IgD-negative memory B cell (primary cell): ENCODE measurements at regions not wholly inside any gene's neighbourhood (a gene's known extent, or its start where the extent isn't known, plus 50 kb on each side); places are given as distances from the start of the nearest gene placed in this dataset.

Experiments used
- H3K27ac Mint-ChIP-seq, 3 donors: one replicate each; pipeline ENCODE4 v1.8.0; 2020 to 2022; ENCODE audit warnings: mild to moderate bottlenecking in 3 of 3, mixed read lengths in 3 of 3, moderate library complexity in 1 of 3
- H3K27me3 Mint-ChIP-seq: one replicate; pipeline ENCODE4 v1.8.0; 2021; ENCODE audit warnings: mixed read lengths
- H3K36me3 Mint-ChIP-seq: one replicate; pipeline ENCODE4 v1.8.0; 2020; ENCODE audit warnings: mild to moderate bottlenecking, mixed read lengths
- H3K4me1 Mint-ChIP-seq, 3 donors: one replicate each; pipeline ENCODE4 v1.8.0; 2020 to 2022; ENCODE audit warnings: mixed read lengths in 3 of 3, mild to moderate bottlenecking in 1 of 3
- H3K4me3 Mint-ChIP-seq, 4 donors: one replicate each; pipeline ENCODE4 v1.8.0; 2020 to 2022; ENCODE audit warnings: mild to moderate bottlenecking in 4 of 4, mixed read lengths in 4 of 4, moderate library complexity in 3 of 4
- H3K9me3 Mint-ChIP-seq, 3 donors: one replicate each; pipeline ENCODE4 v1.8.0; 2020 to 2021; ENCODE audit warnings: mixed read lengths in 3 of 3, mild to moderate bottlenecking in 1 of 3

DNA sequence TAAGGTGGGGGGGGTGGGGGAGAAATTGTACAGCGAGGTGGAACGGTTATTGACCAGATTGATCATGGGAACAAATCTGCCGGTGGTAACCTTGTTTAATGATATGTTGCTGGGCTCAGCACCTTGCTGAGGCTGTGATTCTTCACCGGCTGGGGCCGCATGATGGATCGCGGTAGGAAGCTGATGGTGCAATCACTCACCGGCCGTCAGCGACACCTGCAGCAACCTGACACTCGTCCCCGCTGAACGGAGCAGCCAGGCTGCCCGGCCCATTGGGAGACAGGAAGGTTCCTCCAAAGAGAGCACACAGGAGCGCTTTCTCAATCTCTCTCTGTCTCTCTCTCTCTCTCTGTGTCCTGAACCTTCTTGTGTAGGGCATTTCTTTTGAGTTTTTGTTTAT is 128.5 kb upstream of the RRP15 start:
- no peak overlapping the region for H3K4me3 Mint-ChIP-seq
- H3K27ac Mint-ChIP-seq, result no peak overlapping the region
- H3K27me3 Mint-ChIP-seq, result peaks cover 19% of the 10 kb centered on the region
- peaks cover 0 to 2% (median 0%) of the 10 kb centered on the region in 3 donors for H3K4me1 Mint-ChIP-seq
- peaks cover 0 to 3% (median 0%) of the 10 kb centered on the region in 3 donors for H3K9me3 Mint-ChIP-seq
- no peaks in the 10 kb centered on the region for H3K36me3 Mint-ChIP-seq

DNA sequence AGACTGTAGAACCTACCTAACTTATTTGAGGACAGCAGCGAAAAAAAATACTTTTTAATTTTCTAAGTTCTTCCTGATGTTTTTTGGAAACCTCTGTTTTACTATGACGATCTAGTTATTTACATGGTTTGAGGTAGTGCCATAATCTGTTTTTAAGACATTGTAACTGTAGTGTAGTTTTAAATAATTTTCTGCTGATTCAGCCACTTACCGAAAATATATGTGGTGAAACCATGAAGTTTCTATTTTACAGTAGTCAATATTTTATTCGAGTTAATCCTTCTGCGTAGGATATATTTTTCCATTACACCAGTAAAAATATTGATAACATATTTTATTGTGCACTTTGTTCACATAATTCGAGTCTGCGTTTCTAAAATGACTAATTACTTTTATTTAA is 121.7 kb upstream of the RRP15 start:
- H3K27me3 Mint-ChIP-seq, result peaks cover 45% of the 10 kb centered on the region
- peak overlapping the region in 1 of 4 donors; percentile 60 for H3K4me3 Mint-ChIP-seq
- peaks cover 3 to 14% (median 7%) of the 10 kb centered on the region in 3 donors for H3K4me1 Mint-ChIP-seq
- H3K36me3 Mint-ChIP-seq, result no peaks in the 10 kb centered on the region
- H3K9me3 Mint-ChIP-seq, result peaks cover 0 to 6% (median under 1%) of the 10 kb centered on the region in 3 donors
- no peak overlapping the region for H3K27ac Mint-ChIP-seq

- Mint-ChIP-seq H3K27me3 (peaks cover 45% of the 10 kb centered on the region), H3K36me3 (no peaks in the 10 kb centered on the region), H3K4me3 (peak overlapping the region; percentile 60 to 91 (median 85)), H3K9me3 (peaks cover 0 to 6% (median 0%) of the 10 kb centered on the region in 3 donors), H3K4me1 (peaks cover 3 to 14% (median 7%) of the 10 kb centered on the region in 3 donors), H3K27ac (peak overlapping the region in 1 of 3 donors; percentile 56)
Observed at GRCh38 chr1:218164111-218164929, 120.8 kb upstream of the RRP15 start.

- H3K4me1 Mint-ChIP-seq, result peaks cover 3 to 14% (median 7%) of the 10 kb centered on the region in 3 donors
- no peak overlapping the region for H3K27ac Mint-ChIP-seq
- H3K36me3 Mint-ChIP-seq, result no peaks in the 10 kb centered on the region
- H3K4me3 Mint-ChIP-seq, result peak overlapping the region; percentile 64 to 92 (median 84)
- H3K9me3 Mint-ChIP-seq, result peaks cover 0 to 6% (median 0%) of the 10 kb centered on the region in 3 donors
- peaks cover 44% of the 10 kb centered on the region for H3K27me3 Mint-ChIP-seq
Observed at GRCh38 chr1:218164930-218165700, 120.0 kb upstream of the RRP15 start.

DNA sequence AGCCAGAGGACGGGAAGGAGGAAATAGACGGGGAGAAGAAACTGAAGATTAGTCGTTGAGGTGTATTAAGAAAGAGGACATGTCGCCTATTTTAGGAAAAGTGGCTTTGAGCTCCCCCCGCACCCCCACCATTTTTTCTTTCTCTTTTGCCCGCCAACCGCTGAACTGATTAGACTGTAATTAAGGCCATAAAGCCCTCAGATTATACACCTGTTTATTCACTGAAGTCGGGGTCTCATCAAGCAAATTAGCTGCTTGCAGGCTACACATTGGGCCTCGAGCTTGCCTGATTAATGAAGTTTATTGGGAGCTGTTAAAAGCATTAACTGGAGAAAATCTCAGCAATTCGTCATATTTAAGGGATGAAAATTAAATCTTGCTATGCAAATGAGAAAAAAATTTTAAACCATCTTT is 119.4 kb upstream of the RRP15 start:
- H3K27ac Mint-ChIP-seq, result no peak overlapping the region

DNA sequence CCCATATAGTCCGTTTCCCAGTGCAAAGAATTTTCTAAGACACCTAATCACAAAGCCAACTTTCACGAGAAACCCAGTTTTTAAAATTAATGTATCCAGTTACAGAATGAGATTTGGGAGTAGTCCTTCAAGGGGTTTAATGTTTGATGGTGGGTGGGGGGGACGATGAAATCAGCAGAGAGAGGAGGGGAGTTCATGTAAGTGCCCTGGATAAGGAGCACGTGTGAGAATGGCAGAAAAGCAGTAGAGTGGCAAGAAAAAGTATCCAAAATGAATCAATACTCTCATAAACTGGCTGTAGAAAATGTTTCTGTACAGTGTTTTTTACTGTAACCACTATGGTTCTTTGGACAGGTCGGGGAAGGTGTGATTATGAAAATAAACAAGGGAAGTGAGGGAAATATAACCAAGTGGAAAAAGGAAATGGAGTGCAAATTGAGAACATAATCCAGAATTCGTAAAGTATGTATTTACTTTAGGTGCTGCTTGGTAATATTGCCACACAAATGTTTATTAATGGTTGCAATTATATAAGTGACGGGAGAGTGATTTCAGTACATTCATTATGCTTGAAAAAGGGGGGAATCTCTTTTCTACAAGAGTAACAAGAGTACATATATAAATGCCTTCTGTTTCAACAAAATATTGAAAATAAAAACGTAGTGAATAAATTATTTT is 118.7 kb upstream of the RRP15 start:
- no peaks in the 10 kb centered on the region for H3K36me3 Mint-ChIP-seq
- H3K4me1 Mint-ChIP-seq, result peaks cover 3 to 14% (median 9%) of the 10 kb centered on the region in 3 donors
- no peak overlapping the region for H3K27ac Mint-ChIP-seq
- H3K9me3 Mint-ChIP-seq, result peaks cover 0 to 6% (median 0%) of the 10 kb centered on the region in 3 donors
- H3K27me3 Mint-ChIP-seq, result peaks cover 41% of the 10 kb centered on the region
- peak overlapping the region in 2 of 4 donors; percentile 80 to 88 for H3K4me3 Mint-ChIP-seq

More for the DNA sequence above, 119.4 kb upstream of the RRP15 start:
- Mint-ChIP-seq H3K36me3 (no peaks in the 10 kb centered on the region), H3K4me1 (peaks cover 3 to 14% (median 7%) of the 10 kb centered on the region in 3 donors), H3K4me3 (peak overlapping the region; percentile 64 to 92 (median 84)), H3K27me3 (peaks cover 44% of the 10 kb centered on the region), H3K9me3 (peaks cover 0 to 6% (median 0%) of the 10 kb centered on the region in 3 donors)

GRCh38 chr1:218171302-218171893 is 113.7 kb upstream of the RRP15 start:
- Mint-ChIP-seq H3K27me3 (peaks cover 8% of the 10 kb centered on the region), H3K4me3 (no peak overlapping the region), H3K9me3 (peaks cover 0 to 1% (median 0%) of the 10 kb centered on the region in 3 donors), H3K36me3 (no peaks in the 10 kb centered on the region), H3K27ac (no peak overlapping the region), H3K4me1 (peaks cover 0 to 2% (median 0%) of the 10 kb centered on the region in 3 donors)

DNA sequence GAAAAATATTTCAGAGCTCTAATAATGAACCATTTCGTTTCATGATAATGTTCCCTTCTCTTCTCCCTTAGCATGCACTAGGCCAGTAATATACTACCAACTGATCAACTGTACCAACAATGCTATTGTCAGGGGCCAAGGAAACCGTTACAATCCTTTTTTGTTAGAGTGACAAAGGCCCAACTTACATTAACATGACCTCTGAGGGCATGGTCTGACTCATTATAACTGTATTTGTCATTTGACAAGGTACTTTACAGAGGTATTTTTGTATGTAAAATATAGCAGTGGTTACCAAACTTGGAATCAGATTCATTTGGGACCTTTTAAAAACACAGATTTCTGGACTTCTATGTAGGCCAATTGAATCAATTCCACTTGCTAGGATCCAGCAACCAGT is 102.6 kb upstream of the RRP15 start:
- Mint-ChIP-seq H3K27ac (no peak overlapping the region), H3K9me3 (no peaks in the 10 kb centered on the region), H3K27me3 (no peaks in the 10 kb centered on the region), H3K36me3 (no peaks in the 10 kb centered on the region), H3K4me3 (no peak overlapping the region), H3K4me1 (peaks cover 0 to 2% (median 0%) of the 10 kb centered on the region in 3 donors)

- peaks cover 1 to 13% (median 2%) of the 10 kb centered on the region in 3 donors for H3K9me3 Mint-ChIP-seq
- no peak overlapping the region for H3K4me3 Mint-ChIP-seq
- no peak overlapping the region for H3K27ac Mint-ChIP-seq
- no peaks in the 10 kb centered on the region for H3K4me1 Mint-ChIP-seq
- H3K27me3 Mint-ChIP-seq, result peaks cover 3% of the 10 kb centered on the region
- no peaks in the 10 kb centered on the region for H3K36me3 Mint-ChIP-seq
Observed at GRCh38 chr1:218200979-218201378, 84.1 kb upstream of the RRP15 start.

GRCh38 chr1:218201601-218202000 is 83.5 kb upstream of the RRP15 start:
- Mint-ChIP-seq H3K4me3 (no peak overlapping the region), H3K27me3 (peaks cover 3% of the 10 kb centered on the region), H3K36me3 (no peaks in the 10 kb centered on the region), H3K4me1 (no peaks in the 10 kb centered on the region), H3K27ac (no peak overlapping the region), H3K9me3 (peaks cover 1 to 13% (median 2%) of the 10 kb centered on the region in 3 donors)

GRCh38 chr1:218205721-218206120 is 79.4 kb upstream of the RRP15 start:
- Mint-ChIP-seq H3K27ac (no peak overlapping the region), H3K27me3 (peaks cover 3% of the 10 kb centered on the region), H3K36me3 (no peaks in the 10 kb centered on the region), H3K9me3 (peaks cover 1 to 13% (median 2%) of the 10 kb centered on the region in 3 donors), H3K4me1 (no peaks in the 10 kb centered on the region), H3K4me3 (no peak overlapping the region)

DNA sequence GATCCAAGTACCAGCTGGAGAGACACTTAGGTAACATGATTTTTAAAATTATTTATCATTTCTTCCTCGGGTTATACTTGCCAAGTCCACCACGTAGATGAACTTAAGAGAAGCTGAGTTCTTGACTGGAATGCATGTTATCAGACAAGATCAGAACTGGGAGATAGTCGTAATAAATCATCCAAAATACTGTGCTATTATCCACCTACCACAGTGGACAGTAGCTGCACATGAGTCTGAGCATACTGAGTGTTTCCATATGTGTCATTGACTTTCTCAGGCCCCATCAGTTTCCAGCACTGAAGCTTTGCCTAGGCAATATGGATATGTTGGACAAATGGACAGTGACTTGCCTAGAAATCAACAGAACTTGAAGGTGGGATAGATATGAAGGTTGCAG is 77.9 kb upstream of the RRP15 start:
- Mint-ChIP-seq H3K4me3 (no peak overlapping the region), H3K36me3 (no peaks in the 10 kb centered on the region), H3K4me1 (no peaks in the 10 kb centered on the region), H3K27me3 (peaks cover 1% of the 10 kb centered on the region), H3K9me3 (peaks cover 1 to 13% (median 2%) of the 10 kb centered on the region in 3 donors), H3K27ac (no peak overlapping the region)

DNA sequence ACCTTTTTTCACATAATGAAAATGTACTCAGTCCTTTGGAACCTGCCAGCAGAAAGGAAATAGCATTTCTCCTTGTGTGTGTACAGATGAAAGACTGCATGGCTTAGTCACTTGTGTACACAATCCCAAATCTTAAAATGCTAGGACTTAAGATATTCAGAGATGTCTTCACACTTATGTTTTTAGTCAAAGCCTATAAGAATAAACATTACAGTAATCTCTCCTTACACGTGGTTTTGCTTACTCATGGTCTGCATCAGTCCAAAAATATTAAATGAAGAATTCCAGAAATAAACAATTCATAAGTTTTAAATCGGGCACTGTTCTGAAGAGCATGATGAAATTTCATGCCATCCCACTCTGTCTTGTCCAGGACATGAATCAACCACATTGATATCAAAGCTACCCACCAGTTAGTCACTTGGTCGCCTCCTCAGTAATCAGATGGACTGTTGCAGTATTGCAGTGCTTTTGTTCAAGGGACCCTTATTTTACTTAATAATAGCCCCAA is 75.7 kb upstream of the RRP15 start:
- no peaks in the 10 kb centered on the region for H3K36me3 Mint-ChIP-seq
- H3K27ac Mint-ChIP-seq, result no peak overlapping the region
- peaks cover 4% of the 10 kb centered on the region for H3K27me3 Mint-ChIP-seq
- no peak overlapping the region for H3K4me3 Mint-ChIP-seq
- no peaks in the 10 kb centered on the region for H3K4me1 Mint-ChIP-seq
- no peaks in the 10 kb centered on the region for H3K9me3 Mint-ChIP-seq

DNA sequence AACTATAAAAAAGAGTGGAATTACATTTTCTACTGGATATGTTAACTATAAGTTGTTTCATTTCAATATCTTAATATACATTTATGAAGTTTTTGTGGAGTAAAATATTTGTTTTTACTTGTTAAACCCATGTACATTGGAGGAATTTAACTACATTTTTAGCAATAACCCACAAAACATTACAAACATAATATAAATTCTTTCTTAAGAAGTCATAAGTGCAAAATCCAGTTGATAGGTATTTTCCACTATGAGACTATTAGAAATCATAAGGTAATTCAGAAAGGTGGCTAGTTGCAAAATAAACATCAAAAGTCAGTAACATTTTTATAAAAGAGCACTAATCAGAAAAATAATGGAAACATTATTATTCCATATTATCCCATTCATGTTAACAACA is 73.9 kb upstream of the RRP15 start:
- Mint-ChIP-seq H3K9me3 (no peaks in the 10 kb centered on the region), H3K4me3 (no peak overlapping the region), H3K27ac (no peak overlapping the region), H3K27me3 (peaks cover 5% of the 10 kb centered on the region), H3K36me3 (no peaks in the 10 kb centered on the region), H3K4me1 (no peaks in the 10 kb centered on the region)
